ENCODE measurements at regions not wholly inside any gene's neighbourhood (a gene's known extent, or its start where the extent isn't known, plus 50 kb on each side); places are given as distances from the start of the nearest gene placed in this dataset.

- TF ChIP-seq ZBTB17 (tag by site-specific recombination; IDR thresholded peaks at IDR 0.05) (no peak), YY1 (tag by site-specific recombination; IDR thresholded peaks at IDR 0.05) (0 out of 2 replicates have a peak, but pooled peaks have one; percentile 15), KLF17 (tag by site-specific recombination; IDR thresholded peaks at IDR 0.05) (no peak), SP7 (tag by site-specific recombination; IDR thresholded peaks at IDR 0.05) (0 out of 2 replicates have a peak, but pooled peaks have one; percentile 32), PRDM4 (tag by site-specific recombination; IDR thresholded peaks at IDR 0.05) (peak; percentile 59; the same call in 1 of the 2 replicates), ZFP69B (tag by site-specific recombination; IDR thresholded peaks at IDR 0.05) (peak; percentile 96), ZBTB48 (tag by site-specific recombination; IDR thresholded peaks at IDR 0.05) (peak; percentile 89), ZNF341 (tag by site-specific recombination; IDR thresholded peaks at IDR 0.05; ENCODE audit: low read depth) (peak; percentile 77), KLF1 (tag by site-specific recombination; IDR thresholded peaks at IDR 0.05) (peak; percentile 63), ZBTB8A (tag by site-specific recombination; IDR thresholded peaks at IDR 0.05) (no peak), ZNF600 (tag by site-specific recombination; IDR thresholded peaks at IDR 0.05) (peak; percentile 76; the same call in 1 of the 2 replicates), EGR2 (tag by site-specific recombination; IDR thresholded peaks at IDR 0.05; ENCODE audit: low read depth) (peak; percentile 90), SCRT1 (tag by site-specific recombination; IDR thresholded peaks at IDR 0.05; ENCODE audit: borderline replicate concordance) (0 out of 2 replicates have a peak, but pooled peaks have one; percentile 33), ZNF513 (tag by site-specific recombination; IDR thresholded peaks at IDR 0.05) (no peak), KLF16 (tag by site-specific recombination; IDR thresholded peaks at IDR 0.05) (0 out of 2 replicates have a peak, but pooled peaks have one; percentile 40), ZXDB (tag by site-specific recombination; IDR thresholded peaks at IDR 0.05) (no peak), ZFHX2 (tag by site-specific recombination; conservative IDR thresholded peaks at IDR 0.05) (peak; percentile 92), ZNF24 (tag by site-specific recombination; IDR thresholded peaks at IDR 0.05) (no peak), ZNF654 (tag by site-specific recombination; IDR thresholded peaks at IDR 0.05; ENCODE audit: low read depth) (no peak), ZNF292 (tag by site-specific recombination; IDR thresholded peaks at IDR 0.05; ENCODE audit: borderline replicate concordance, low read depth) (no peak), PATZ1 (tag by site-specific recombination; IDR thresholded peaks at IDR 0.05) (peak; percentile 50; the same call in 1 of the 2 replicates)
Measured at GRCh38 chr15:99486371-99487336, 79.1 kb upstream of the MEF2A start (continued).

Measured in HEK293 (cell line).